GM12892 (cell line): ENCODE measurements at regions not wholly inside any gene's neighbourhood (a gene's known extent, or its start where the extent isn't known, plus 50 kb on each side); places are given as distances from the start of the nearest gene placed in this dataset.

Experiments
- POLR2A ChIP-seq: IDR thresholded peaks from 2 replicates; pipeline ENCODE4 v1.6.1; 2011; ENCODE audit warnings: low read depth, low read length, control low read depth
- POLR2AphosphoS5 ChIP-seq: IDR thresholded peaks from 2 replicates; pipeline ENCODE4 v1.6.1; 2011; ENCODE audit warnings: low read depth, low read length, control low read depth

GRCh38 chr5:2675548-2675947, 75.9 kb downstream of the IRX2 start:
- TF ChIP-seq POLR2AphosphoS5 (no peak), POLR2A (no peak)
